ENCODE measurements at regions not wholly inside any gene's neighbourhood (a gene's known extent, or its start where the extent isn't known, plus 50 kb on each side); places are given as distances from the start of the nearest gene placed in this dataset.

- POLR2A ChIA-PET, result no interaction called here
- CTCF ChIA-PET, result no interaction called here
- no peak overlapping the region for H3K4me3 ChIP-seq (ENCODE audit: low read depth, low read length)
- DNase-seq (ENCODE audit: low read depth, low spot score), result no peak
- TF ChIP-seq, protein P1, sequence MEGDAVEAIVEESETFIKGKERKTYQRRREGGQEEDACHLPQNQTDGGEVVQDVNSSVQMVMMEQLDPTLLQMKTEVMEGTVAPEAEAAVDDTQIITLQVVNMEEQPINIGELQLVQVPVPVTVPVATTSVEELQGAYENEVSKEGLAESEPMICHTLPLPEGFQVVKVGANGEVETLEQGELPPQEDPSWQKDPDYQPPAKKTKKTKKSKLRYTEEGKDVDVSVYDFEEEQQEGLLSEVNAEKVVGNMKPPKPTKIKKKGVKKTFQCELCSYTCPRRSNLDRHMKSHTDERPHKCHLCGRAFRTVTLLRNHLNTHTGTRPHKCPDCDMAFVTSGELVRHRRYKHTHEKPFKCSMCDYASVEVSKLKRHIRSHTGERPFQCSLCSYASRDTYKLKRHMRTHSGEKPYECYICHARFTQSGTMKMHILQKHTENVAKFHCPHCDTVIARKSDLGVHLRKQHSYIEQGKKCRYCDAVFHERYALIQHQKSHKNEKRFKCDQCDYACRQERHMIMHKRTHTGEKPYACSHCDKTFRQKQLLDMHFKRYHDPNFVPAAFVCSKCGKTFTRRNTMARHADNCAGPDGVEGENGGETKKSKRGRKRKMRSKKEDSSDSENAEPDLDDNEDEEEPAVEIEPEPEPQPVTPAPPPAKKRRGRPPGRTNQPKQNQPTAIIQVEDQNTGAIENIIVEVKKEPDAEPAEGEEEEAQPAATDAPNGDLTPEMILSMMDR (IDR thresholded peaks at IDR 0.05; ENCODE audit: insufficient read depth, low read length, missing control alignments), result no peak
These were observed 919.2 kb downstream of the STIM2 start for GRCh38 chr4:27779827-27780226.

- POLR2A ChIA-PET, result no interaction called here
- no peak for DNase-seq (ENCODE audit: low read depth, low spot score)
- CTCF ChIA-PET, result no interaction called here
- TF ChIP-seq, protein P1 (IDR thresholded peaks at IDR 0.05; ENCODE audit: insufficient read depth, low read length, missing control alignments), result no peak
- H3K4me3 ChIP-seq (ENCODE audit: low read depth, low read length), result no peak overlapping the region
These were observed 926.6 kb downstream of the STIM2 start for GRCh38 chr4:27787195-27787594.

- TF ChIP-seq, protein P1 (IDR thresholded peaks at IDR 0.05; ENCODE audit: insufficient read depth, low read length, missing control alignments), result no peak
- no peak overlapping the region for H3K4me3 ChIP-seq (ENCODE audit: low read depth, low read length)
- ChIA-PET POLR2A (no interaction called here), CTCF (no interaction called here)
- no peak for DNase-seq (ENCODE audit: low read depth, low spot score)
These were observed 929.1 kb downstream of the STIM2 start for GRCh38 chr4:27789773-27790172.

- DNase-seq (ENCODE audit: low read depth, low spot score), result no peak
- CTCF ChIA-PET, result no interaction called here
- H3K4me3 ChIP-seq (ENCODE audit: low read depth, low read length), result no peak overlapping the region
- POLR2A ChIA-PET, result no interaction called here
- TF ChIP-seq, protein P1 (IDR thresholded peaks at IDR 0.05; ENCODE audit: insufficient read depth, low read length, missing control alignments), result no peak
These were observed 930.3 kb downstream of the STIM2 start for GRCh38 chr4:27790911-27791310.

GRCh38 chr4:27791640-27792039, 931.0 kb downstream of the STIM2 start:
- CTCF ChIA-PET, result no interaction called here
- POLR2A ChIA-PET, result no interaction called here
- TF ChIP-seq, protein P1 (IDR thresholded peaks at IDR 0.05; ENCODE audit: insufficient read depth, low read length, missing control alignments), result no peak
- no peak for DNase-seq (ENCODE audit: low read depth, low spot score)
- no peak overlapping the region for H3K4me3 ChIP-seq (ENCODE audit: low read depth, low read length)

GRCh38 chr4:27807207-27807606, 946.6 kb downstream of the STIM2 start:
- POLR2A ChIA-PET, result no interaction called here
- DNase-seq (ENCODE audit: low read depth, low spot score), result no peak
- CTCF ChIA-PET, result no interaction called here
- H3K4me3 ChIP-seq (ENCODE audit: low read depth, low read length), result no peak overlapping the region
- TF ChIP-seq, protein P1 (IDR thresholded peaks at IDR 0.05; ENCODE audit: insufficient read depth, low read length, missing control alignments), result no peak
